Stimulated activated naive CD8-positive, alpha-beta T cell treated with anti-CD3 and anti-CD28 coated beads, Interleukin-15, amount 100 ng/mL, for 72 hours (primary cell): ENCODE measurements at regions not wholly inside any gene's neighbourhood (a gene's known extent, or its start where the extent isn't known, plus 50 kb on each side); places are given as distances from the start of the nearest gene placed in this dataset.
"Not testable (repeated sequence)": the region's sequence is repeated elsewhere in the genome, so short reads cannot be mapped to it uniquely, and the experiment has no call there.

ENCODE experiments used
- ATAC-seq: fragments of 150-1000 bp; cut with Tn5 transposase; 2 replicates; pipeline ENCODE4 v1.10.0; 2021; ENCODE audit warnings: mild to moderate bottlenecking, moderate library complexity
- DNase-seq, 2 donors: peaks; one replicate each; pipeline ENCODE4 v3.0.0; 2021 to 2022
- H3K27ac Mint-ChIP-seq, 2 donors: one replicate each; pipeline ENCODE4 v1.8.0; 2022; ENCODE audit warnings: mild to moderate bottlenecking in 2 of 2, mixed read lengths in 2 of 2, moderate library complexity in 2 of 2
- H3K27me3 Mint-ChIP-seq: one replicate; pipeline ENCODE4 v1.8.0; 2022; ENCODE audit warnings: mixed read lengths
- H3K4me1 Mint-ChIP-seq: one replicate; pipeline ENCODE4 v1.8.0; 2022; ENCODE audit warnings: mild to moderate bottlenecking, mixed read lengths
- H3K4me3 Mint-ChIP-seq, 2 donors: one replicate each; pipeline ENCODE4 v1.8.0; 2022; ENCODE audit warnings: mild to moderate bottlenecking in 2 of 2, mixed read lengths in 2 of 2, moderate library complexity in 1 of 2
- H3K9me3 Mint-ChIP-seq, 2 donors: one replicate each; pipeline ENCODE4 v1.8.0; 2022; ENCODE audit warnings: mixed read lengths in 2 of 2

DNA sequence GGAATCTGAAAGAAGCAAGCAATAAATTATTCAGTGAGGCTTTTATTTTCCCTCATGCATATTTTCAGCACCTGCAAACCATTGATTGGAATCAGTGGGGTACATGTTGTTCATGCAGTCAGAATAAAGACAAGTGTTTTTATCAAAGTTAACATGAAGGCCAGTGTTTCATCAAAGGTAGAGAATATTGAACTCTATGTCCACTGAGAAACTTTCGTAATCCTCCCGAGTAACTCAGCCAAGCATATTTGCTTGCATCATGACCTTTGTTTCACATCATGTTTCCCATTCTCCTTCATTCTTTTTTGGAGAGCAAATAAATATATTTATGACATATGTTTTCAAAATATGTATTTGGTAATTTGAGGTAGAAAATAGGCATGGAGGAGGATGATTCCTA, 663.1 kb downstream of the SH2D4B start:
- DNase-seq, result no peak
- ATAC-seq, result no peak
- Mint-ChIP-seq H3K27me3 (no peaks in the 10 kb centered on the region), H3K27ac (no peak overlapping the region), H3K4me3 (no peak overlapping the region), H3K9me3 (no peaks in the 10 kb centered on the region), H3K4me1 (no peaks in the 10 kb centered on the region)

GRCh38 chr10:81207359-81207758, 667.6 kb upstream of the NRG3 start:
- not testable (repeated sequence) for DNase-seq, H3K27me3 Mint-ChIP-seq, H3K9me3 Mint-ChIP-seq, H3K4me1 Mint-ChIP-seq, H3K27ac Mint-ChIP-seq, ATAC-seq, H3K4me3 Mint-ChIP-seq

GRCh38 chr10:81213370-81213769, 661.6 kb upstream of the NRG3 start:
- no peak overlapping the region for H3K4me3 Mint-ChIP-seq
- DNase-seq, result no peak
- H3K27me3 Mint-ChIP-seq, result no peaks in the 10 kb centered on the region
- H3K27ac Mint-ChIP-seq, result no peak overlapping the region
- ATAC-seq, result no peak
- no peaks in the 10 kb centered on the region for H3K9me3 Mint-ChIP-seq
- H3K4me1 Mint-ChIP-seq, result no peaks in the 10 kb centered on the region

GRCh38 chr10:81215498-81215897, 659.5 kb upstream of the NRG3 start:
- Mint-ChIP-seq H3K9me3 (no peaks in the 10 kb centered on the region), H3K27ac (no peak overlapping the region), H3K4me3 (no peak overlapping the region), H3K4me1 (no peaks in the 10 kb centered on the region), H3K27me3 (no peaks in the 10 kb centered on the region)
- no peak for ATAC-seq
- DNase-seq, result no peak

- no peak for ATAC-seq
- DNase-seq, result no peak
- Mint-ChIP-seq H3K4me3 (no peak overlapping the region), H3K27me3 (no peaks in the 10 kb centered on the region), H3K9me3 (no peaks in the 10 kb centered on the region), H3K4me1 (no peaks in the 10 kb centered on the region), H3K27ac (peak overlapping the region in 1 of 2 donors; percentile 96)
Observed at GRCh38 chr10:81216949-81217348, 658.0 kb upstream of the NRG3 start.

DNA sequence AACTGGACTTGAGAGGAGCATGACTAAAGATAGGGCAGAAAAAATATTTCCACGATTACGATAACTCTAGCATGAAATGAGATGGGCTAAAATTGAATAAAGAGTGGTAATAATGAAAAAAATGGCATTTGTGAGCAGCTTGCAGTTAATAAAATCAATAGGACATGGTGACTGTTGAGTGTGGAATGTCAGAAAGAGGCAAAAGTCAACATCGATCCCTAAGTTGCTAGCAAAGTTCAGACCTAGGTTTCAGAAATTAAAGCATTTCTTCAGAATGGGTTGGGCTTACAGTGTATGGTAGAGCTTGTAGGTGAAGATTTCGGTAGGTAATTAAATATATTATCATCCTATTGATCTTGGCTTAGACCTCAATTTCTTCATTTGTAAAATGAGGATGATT, 656.7 kb upstream of the NRG3 start:
- no peak for ATAC-seq
- DNase-seq, result no peak
- Mint-ChIP-seq H3K4me3 (no peak overlapping the region), H3K27ac (no peak overlapping the region), H3K27me3 (no peaks in the 10 kb centered on the region), H3K9me3 (peaks cover 0 to 4% of the 10 kb centered on the region in 2 donors), H3K4me1 (no peaks in the 10 kb centered on the region)

- no peak for ATAC-seq
- H3K4me1 Mint-ChIP-seq, result no peaks in the 10 kb centered on the region
- peaks cover 0 to 4% of the 10 kb centered on the region in 2 donors for H3K9me3 Mint-ChIP-seq
- H3K27ac Mint-ChIP-seq, result no peak overlapping the region
- no peak overlapping the region for H3K4me3 Mint-ChIP-seq
- no peak for DNase-seq
- no peaks in the 10 kb centered on the region for H3K27me3 Mint-ChIP-seq
Observed at GRCh38 chr10:81219758-81220157, 655.2 kb upstream of the NRG3 start.

DNA sequence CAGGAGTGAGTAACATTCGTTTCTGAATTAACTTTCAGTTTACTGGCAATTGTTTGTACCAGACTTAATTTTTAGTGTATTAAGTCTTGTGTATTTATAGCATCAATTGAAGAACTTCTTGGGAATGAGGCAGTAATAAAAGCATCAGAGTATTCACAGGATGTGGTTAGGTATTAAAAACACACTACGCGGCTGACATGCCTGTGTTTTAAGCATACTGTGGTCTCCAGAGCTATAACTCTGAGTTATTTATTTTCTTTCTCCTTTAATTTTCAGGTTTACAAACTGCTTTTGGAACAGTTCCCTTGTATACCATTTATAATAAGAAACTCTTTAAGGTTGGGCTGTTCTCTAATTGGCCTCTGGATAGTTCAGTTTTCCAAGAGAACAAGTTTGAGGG, 626.1 kb upstream of the NRG3 start:
- Mint-ChIP-seq H3K27me3 (no peaks in the 10 kb centered on the region), H3K9me3 (no peaks in the 10 kb centered on the region), H3K4me3 (no peak overlapping the region), H3K27ac (no peak overlapping the region), H3K4me1 (no peaks in the 10 kb centered on the region)
- ATAC-seq (no peak), DNase-seq (no peak)

- ATAC-seq (no peak), DNase-seq (no peak)
- Mint-ChIP-seq H3K27ac (no peak overlapping the region), H3K4me1 (no peaks in the 10 kb centered on the region), H3K27me3 (no peaks in the 10 kb centered on the region), H3K9me3 (no peaks in the 10 kb centered on the region), H3K4me3 (no peak overlapping the region)
Observed at GRCh38 chr10:81251457-81252115, 623.4 kb upstream of the NRG3 start.

GRCh38 chr10:81264991-81265390, 610.0 kb upstream of the NRG3 start:
- not testable (repeated sequence) for H3K27me3 Mint-ChIP-seq, ATAC-seq, H3K4me1 Mint-ChIP-seq, H3K9me3 Mint-ChIP-seq, DNase-seq, H3K4me3 Mint-ChIP-seq, H3K27ac Mint-ChIP-seq

GRCh38 chr10:81270051-81270450, 604.9 kb upstream of the NRG3 start:
- ATAC-seq (no peak), DNase-seq (no peak)
- Mint-ChIP-seq H3K4me1 (no peaks in the 10 kb centered on the region), H3K27me3 (no peaks in the 10 kb centered on the region), H3K4me3 (no peak overlapping the region), H3K27ac (no peak overlapping the region), H3K9me3 (peaks cover 0 to 5% of the 10 kb centered on the region in 2 donors)

GRCh38 chr10:81280497-81281479, 594.2 kb upstream of the NRG3 start:
- DNase-seq, result no peak
- Mint-ChIP-seq H3K4me1 (no peaks in the 10 kb centered on the region), H3K27ac (no peak overlapping the region), H3K27me3 (no peaks in the 10 kb centered on the region), H3K4me3 (no peak overlapping the region), H3K9me3 (peaks cover 0 to 5% of the 10 kb centered on the region in 2 donors)
- ATAC-seq, result no peak

DNA sequence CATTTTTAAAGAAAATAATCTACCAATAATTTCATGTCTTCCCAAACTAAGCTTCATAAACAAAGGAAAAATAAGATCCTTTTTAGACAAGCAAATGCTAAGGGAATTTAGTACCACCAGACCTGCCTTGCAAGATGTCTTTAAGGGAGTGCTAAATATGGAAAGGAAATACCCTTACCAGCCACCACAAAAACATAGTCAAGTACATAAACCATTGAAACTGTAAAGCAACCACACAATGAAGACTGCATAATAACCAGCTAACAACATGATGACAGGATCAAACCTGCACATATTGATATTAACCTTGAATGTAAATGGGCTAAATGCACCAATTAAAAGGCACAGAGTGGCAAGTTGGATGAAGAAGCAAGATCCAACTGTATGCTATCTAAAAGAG, 586.5 kb upstream of the NRG3 start:
- peaks cover 9 to 12% of the 10 kb centered on the region in 2 donors for H3K9me3 Mint-ChIP-seq
- ATAC-seq (no peak), DNase-seq (no peak)
- no peak overlapping the region for H3K4me3 Mint-ChIP-seq
- no peak overlapping the region for H3K27ac Mint-ChIP-seq
- H3K4me1 Mint-ChIP-seq, result no peaks in the 10 kb centered on the region
- H3K27me3 Mint-ChIP-seq, result no peaks in the 10 kb centered on the region

- ATAC-seq (no peak), DNase-seq (no peak)
- Mint-ChIP-seq H3K4me1 (no peaks in the 10 kb centered on the region), H3K9me3 (peaks cover 6 to 7% of the 10 kb centered on the region in 2 donors), H3K4me3 (no peak overlapping the region), H3K27ac (no peak overlapping the region), H3K27me3 (no peaks in the 10 kb centered on the region)
Observed at GRCh38 chr10:81297292-81297691, 577.7 kb upstream of the NRG3 start.

- Mint-ChIP-seq H3K27me3 (no peaks in the 10 kb centered on the region), H3K4me1 (no peaks in the 10 kb centered on the region), H3K9me3 (peaks cover 14 to 16% of the 10 kb centered on the region in 2 donors), H3K27ac (no peak overlapping the region), H3K4me3 (no peak overlapping the region)
- DNase-seq (no peak), ATAC-seq (no peak)
Observed at GRCh38 chr10:81303656-81304055, 571.3 kb upstream of the NRG3 start.
